Fibroblast of peridontal ligament (primary cell): ENCODE measurements at regions not wholly inside any gene's neighbourhood (a gene's known extent, or its start where the extent isn't known, plus 50 kb on each side); places are given as distances from the start of the nearest gene placed in this dataset.

Experiments
- DNase-seq: peaks from one replicate; pipeline ENCODE4 v3.0.0-alpha.2; 2010; ENCODE audit errors: extremely low read depth

- DNase-seq, result no peak
Measured at GRCh38 chr3:188037965-188038581, 115.9 kb upstream of the LPP start.

- no peak for DNase-seq
Measured at GRCh38 chr3:188041193-188041592, 112.8 kb upstream of the LPP start.

GRCh38 chr3:188041895-188042294 is 112.1 kb upstream of the LPP start:
- no peak for DNase-seq

- no peak for DNase-seq
Measured at GRCh38 chr3:188042466-188042865, 111.5 kb upstream of the LPP start.

GRCh38 chr3:188043891-188044290 is 110.1 kb upstream of the LPP start:
- DNase-seq, result no peak

- DNase-seq, result peak; percentile 17
Measured at GRCh38 chr3:188046561-188047211, 107.3 kb upstream of the LPP start.

GRCh38 chr3:188047536-188047935 is 106.4 kb upstream of the LPP start:
- no peak for DNase-seq

GRCh38 chr3:188049606-188050530 is 104.1 kb upstream of the LPP start:
- DNase-seq, result no peak

GRCh38 chr3:188051801-188052168 is 102.2 kb upstream of the LPP start:
- DNase-seq, result peak; percentile 43

GRCh38 chr3:188052169-188053035 is 101.6 kb upstream of the LPP start:
- DNase-seq, result peak; percentile 55

GRCh38 chr3:188053036-188053340 is 101.0 kb upstream of the LPP start:
- no peak for DNase-seq

GRCh38 chr3:188053710-188054380 is 100.1 kb upstream of the LPP start:
- peak; percentile 69 for DNase-seq

- DNase-seq, result no peak
Measured at GRCh38 chr3:188054541-188054940, 99.4 kb upstream of the LPP start.

- DNase-seq, result no peak
Measured at GRCh38 chr3:188055388-188055787, 98.6 kb upstream of the LPP start.

GRCh38 chr3:188057124-188057523 is 96.8 kb upstream of the LPP start:
- no peak for DNase-seq

GRCh38 chr3:188058569-188059184 is 95.3 kb upstream of the LPP start:
- DNase-seq, result no peak

- DNase-seq, result no peak
Measured at GRCh38 chr3:188059351-188059750, 94.6 kb upstream of the LPP start.

GRCh38 chr3:188060264-188060835 is 93.6 kb upstream of the LPP start:
- DNase-seq, result no peak

- peak; percentile 14 for DNase-seq
Measured at GRCh38 chr3:188060840-188061544, 93.0 kb upstream of the LPP start.

GRCh38 chr3:188062216-188062615 is 91.7 kb upstream of the LPP start:
- peak; percentile 45 for DNase-seq
